K562 (cell line): ENCODE measurements at regions not wholly inside any gene's neighbourhood (a gene's known extent, or its start where the extent isn't known, plus 50 kb on each side); places are given as distances from the start of the nearest gene placed in this dataset.

ENCODE experiments used
- ATAC-seq: fragments of 200-7000 bp; cut with Tn5 transposase; 3 replicates; pipeline ENCODE4 v1.9.1; 2020; ENCODE audit warnings: moderate library complexity
- BruUV-seq: library from RNA; stranded (reverse); fragments of 400-500 nt; replicated peaks from 2 replicates; lab custom pipeline; 2021; lab: Mats Ljungman, UMichigan
- CTCF ChIA-PET: fragments of 300-600 bp; formaldehyde crosslinking; extraction: SDS; loops from one replicate; lab custom pipeline; 2021; ENCODE audit warnings: low intra/inter-chr PET ratio; lab: Yijun Ruan, JAX
- POLR2A ChIA-PET: fragments of 300-600, 350-650 bp; sonication (Branson Sonifier 250); formaldehyde crosslinking; extraction: SDS; loops from one replicate; lab custom pipeline; 2021; ENCODE audit warnings: antibody characterized with exemption, inconsistent platforms; lab: Yijun Ruan, JAX
- DNase-seq, 4 experiments: peaks; one replicate each; pipeline versions ENCODE4 v3.0.0 to v3.0.0-alpha.2; 2011 to 2018; ENCODE audit warnings: low spot score in 3 of 4, mixed read lengths in 3 of 4; ENCODE audit errors: extremely low read depth in 1 of 4
- FAIRE-seq: peaks from 2 replicates; lab custom pipeline; 2011; peaks lifted over from hg19 to GRCh38; lab: Jason Lieb, UNC
- H2AFZ ChIP-seq: 2 replicates; pipeline ENCODE4 v1.6.0; 2011; ENCODE audit warnings: low read depth, low read length, control low read depth, inconsistent platforms
- H3K27ac ChIP-seq: fragments of 200-600 bp; 3 replicates; pipeline ENCODE4 v1.8.0; 2011; ENCODE audit warnings: low read depth, mild to moderate bottlenecking, control low read depth, inconsistent platforms, low read length, moderate library complexity, mixed read lengths; ENCODE audit errors: extremely low read depth
- H3K27me3 ChIP-seq, 2 experiments: fragments of 300-600 bp in 1 of 2; 2 replicates in 1 of 2; 3 replicates in 1 of 2; pipeline versions ENCODE4 v1.6.0 to v1.8.0; 2011; ENCODE audit warnings: inconsistent platforms in 2 of 2, low read length in 2 of 2, mild to moderate bottlenecking in 1 of 2, mixed read lengths in 1 of 2, moderate library complexity in 1 of 2; ENCODE audit not compliant: control insufficient read depth in 2 of 2, insufficient read depth in 2 of 2
- H3K36me3 ChIP-seq: fragments of 300-600 bp; 3 replicates; pipeline ENCODE4 v1.8.0; 2011; ENCODE audit warnings: mild to moderate bottlenecking, low read length, inconsistent platforms; ENCODE audit not compliant: control insufficient read depth, insufficient read depth
- H3K4me1 ChIP-seq, 2 experiments: fragments of 200-600 bp in 1 of 2; replicated peaks in 1 of 2; 2 replicates in 1 of 2; 3 replicates in 1 of 2; pipeline versions ENCODE4 v1.5.1 to v1.8.0; 2011; ENCODE audit warnings: inconsistent platforms in 2 of 2, low read length in 2 of 2, mild to moderate bottlenecking in 1 of 2, mixed read lengths in 1 of 2, moderate library complexity in 1 of 2; ENCODE audit not compliant: control insufficient read depth in 2 of 2, insufficient read depth in 2 of 2
- H3K4me2 ChIP-seq: 2 replicates; pipeline ENCODE4 v1.6.1; 2011; ENCODE audit warnings: low read length, control low read depth, inconsistent platforms, mixed read lengths; ENCODE audit not compliant: insufficient read depth
- H3K4me3 ChIP-seq: fragments of 200-600 bp; sonication (generic), shearing (Covaris generic); 2 replicates; pipeline ENCODE4 v1.5.1; 2016; ENCODE audit warnings: control low read depth, inconsistent platforms
- H3K79me2 ChIP-seq: fragments of 200-600 bp; 3 replicates; pipeline ENCODE4 v1.8.0; 2011; ENCODE audit warnings: low read length, inconsistent platforms; ENCODE audit not compliant: control insufficient read depth, insufficient read depth
- H3K9ac ChIP-seq, 2 experiments: 2 replicates each; pipeline versions ENCODE4 v1.6.0 to v1.6.1; 2011; ENCODE audit warnings: low read depth in 2 of 2, low read length in 2 of 2, control low read depth in 1 of 2, inconsistent platforms in 1 of 2, mild to moderate bottlenecking in 1 of 2, mixed read lengths in 1 of 2; ENCODE audit not compliant: insufficient read depth in 1 of 2
- H3K9me1 ChIP-seq: one replicate; pipeline ENCODE4 v1.6.0; 2011; ENCODE audit warnings: inconsistent platforms, mild to moderate bottlenecking, low read length, moderate library complexity; ENCODE audit not compliant: control insufficient read depth, insufficient read depth
- H3K9me3 ChIP-seq: replicated peaks from 2 replicates; pipeline ENCODE4 v1.5.1; 2011; ENCODE audit warnings: low read depth, low read length, inconsistent platforms; ENCODE audit not compliant: control insufficient read depth, insufficient read depth
- H4K20me1 ChIP-seq: replicated peaks from 2 replicates; pipeline ENCODE4 v1.6.1; 2011; ENCODE audit warnings: low read length, inconsistent platforms, mixed read lengths; ENCODE audit not compliant: control insufficient read depth, insufficient read depth
- C11orf30 ChIP-seq: fragments of 450-650 bp; IDR thresholded peaks from 2 replicates; pipeline ENCODE4 v1.6.1; 2016; ENCODE audit warnings: low read depth, mild to moderate bottlenecking
- E2F4 ChIP-seq: sonication (generic); formaldehyde crosslinking; IDR thresholded peaks from 2 replicates; pipeline ENCODE4 v1.8.0; 2022; ENCODE audit warnings: mild to moderate bottlenecking, low read depth, missing genetic modification reagents
- HIVEP1 ChIP-seq: fragments of 250-450 bp; sonication (Bioruptor Pico); IDR thresholded peaks from 2 replicates; pipeline ENCODE4 v1.4.0; 2020; ENCODE audit warnings: mild to moderate bottlenecking
- MYC ChIP-seq, 2 experiments: fragments of 250-450 bp in 1 of 2; sonication (Bioruptor Pico) in 1 of 2; IDR thresholded peaks; 2 replicates each; pipeline versions ENCODE4 v1.5.1 to v1.6.1; 2012 to 2021; ENCODE audit warnings: low read depth in 2 of 2, borderline replicate concordance in 1 of 2, improper control_type of control experiment in 1 of 2, low read length in 1 of 2, mild to moderate bottlenecking in 1 of 2, moderate library complexity in 1 of 2
- SMARCB1 ChIP-seq: IDR thresholded peaks from 2 replicates; pipeline ENCODE4 v1.6.1; 2011; ENCODE audit warnings: improper control_type of control experiment, low read depth; ENCODE audit not compliant: insufficient read length
- SNRNP70 ChIP-seq: fragments of 200-400 bp; formaldehyde crosslinking; optimal IDR thresholded peaks from 2 replicates; pipeline ENCODE3; 2017; ENCODE audit warnings: low read depth, low read length
- ZNF134 ChIP-seq: fragments of 250-450 bp; sonication (Bioruptor Pico); conservative IDR thresholded peaks from 2 replicates; pipeline ENCODE4 v1.4.0; 2020
- ZNF507 ChIP-seq: conservative IDR thresholded peaks from 2 replicates; pipeline ENCODE4 v1.6.1; 2017; ENCODE audit warnings: missing genetic modification characterization, missing compliant biosample characterization
- ZNF584 ChIP-seq: fragments of 200-800 bp; sonication (Bioruptor generic); IDR thresholded peaks from 2 replicates; pipeline ENCODE4 v1.6.1; 2016; ENCODE audit warnings: low read depth, mild to moderate bottlenecking, missing genetic modification characterization, missing compliant biosample characterization
- ZNF76 ChIP-seq: fragments of 250-450 bp; sonication (Bioruptor Pico); IDR thresholded peaks from 2 replicates; pipeline ENCODE4 v1.4.0; 2020; ENCODE audit warnings: mild to moderate bottlenecking, moderate library complexity, borderline replicate concordance
- WGBS: fragments of 100-300 bp; shearing (Covaris generic); methylation state at CpG from one replicate; pipeline ENCODE4 v1.1.6; 2016; ENCODE audit warnings: low coverage, mixed read lengths; ENCODE audit not compliant: insufficient coverage; ENCODE audit errors: missing lambda C conversion rate; 5-methylcytosine and 5-hydroxymethylcytosine counted together
- in situ Hi-C: fragments of 300-500 bp; cut with MboI; formaldehyde crosslinking; loops from 4 replicates; pipeline ENCODE4 v1.15.0; 2018; ENCODE audit warnings: inconsistent platforms, mixed read lengths
- intact Hi-C: fragments of 100-400 bp; cut with micrococcal nuclease; formaldehyde crosslinking; loops from 2 replicates; pipeline ENCODE4 v1.14.2; 2022

- ChIA-PET CTCF (no interaction called here), POLR2A (no interaction called here)
- Histone ChIP-seq H3K36me3 (no peaks in the 10 kb centered on the region), H3K4me2 (no peak overlapping the region), H2AFZ (no peak overlapping the region), H3K27me3 (no peaks in the 10 kb centered on the region), H3K27ac (no peak overlapping the region), H3K79me2 (no peaks in the 10 kb centered on the region), H3K9me1 (no peaks in the 10 kb centered on the region), H3K4me1 (no peaks in the 10 kb centered on the region), H4K20me1 (no peaks in the 10 kb centered on the region), H3K9ac (no peak overlapping the region), H3K4me3 (no peak overlapping the region), H3K9me3 (no peaks in the 10 kb centered on the region; the same call in 1 of the 2 replicates)
- TF ChIP-seq SMARCB1 (no peak), MYC (IDR thresholded peaks at IDR 0.05; ENCODE audit: low read depth, low read length) (no peak), MYC (CRISPR knock-in tag; IDR thresholded peaks at IDR 0.05; ENCODE audit: borderline replicate concordance, low read depth) (no peak), E2F4 (CRISPR knock-in tag) (no peak), SNRNP70 (no peak), ZNF584 (CRISPR knock-in tag) (no peak), HIVEP1 (CRISPR knock-in tag) (no peak), C11orf30 (no peak), ZNF134 (CRISPR knock-in tag) (no peak), ZNF76 (CRISPR knock-in tag) (no peak), ZNF507 (no peak)
- in situ Hi-C loops, result no loop called here
- WGBS, result 1% methylated on average over 5 of the region's 5 CpGs
- ATAC-seq, result no peak
- no TSS peak for BruUV-seq
- FAIRE-seq, result no peak
- intact Hi-C loops, result no loop called here
- DNase-seq, result no peak
Observed at GRCh38 chr15:47333734-47334133, 383.6 kb upstream of the SEMA6D start.
